SK-N-SH (cell line): ENCODE measurements at regions not wholly inside any gene's neighbourhood (a gene's known extent, or its start where the extent isn't known, plus 50 kb on each side); places are given as distances from the start of the nearest gene placed in this dataset.
A peak's percentile ranks its signal among the peaks of the same experiment; 100 is the strongest.

Source experiments
- CTCF ChIA-PET: fragments of 300-600, 350-600 bp; formaldehyde crosslinking; extraction: SDS; loops from one replicate; lab custom pipeline; 2021; lab: Yijun Ruan, JAX
- POLR2A ChIA-PET: fragments of 350-600 bp; sonication (Branson Sonifier 250); formaldehyde crosslinking; extraction: SDS; loops from one replicate; lab custom pipeline; 2020; ENCODE audit warnings: antibody characterized with exemption, inconsistent platforms; lab: Yijun Ruan, JAX
- DNase-seq: peaks from one replicate; pipeline ENCODE4 v3.0.0; 2012
- H2AFZ ChIP-seq: fragments of 200-600 bp; sonication (generic); 2 replicates; pipeline ENCODE4 v1.8.1; 2016; ENCODE audit warnings: antibody characterized with exemption, mild to moderate bottlenecking, low read depth
- H3F3A ChIP-seq: fragments of 200-600 bp; sonication (generic); replicated peaks from 2 replicates; pipeline ENCODE3; 2016; ENCODE audit warnings: antibody characterized with exemption, mild to moderate bottlenecking; ENCODE audit not compliant: insufficient read depth
- H3K27ac ChIP-seq, 2 experiments: fragments of 200-500 bp in 1 of 2; fragments of 200-600 bp in 1 of 2; sonication (Bioruptor generic) in 1 of 2; sonication (generic), shearing (Covaris generic) in 1 of 2; 2 replicates each; pipeline versions ENCODE4 v1.5.1 to v1.6.1; 2014 to 2016; ENCODE audit warnings: low read depth in 2 of 2, inconsistent platforms in 1 of 2, low read length in 1 of 2, mild to moderate bottlenecking in 1 of 2, mixed read lengths in 1 of 2
- H3K27me3 ChIP-seq: fragments of 200-600 bp; sonication (generic), shearing (Covaris generic); 2 replicates; pipeline ENCODE4 v1.6.1; 2016; ENCODE audit warnings: mixed run types; ENCODE audit not compliant: insufficient read depth
- H3K36me3 ChIP-seq, 2 experiments: fragments of 200-500 bp in 1 of 2; fragments of 200-600 bp in 1 of 2; sonication (Bioruptor generic) in 1 of 2; sonication (generic) in 1 of 2; replicated peaks in 1 of 2; 2 replicates each; pipeline versions ENCODE3 to v1.5.1; 2014 to 2016; ENCODE audit warnings: low read length in 1 of 2, mild to moderate bottlenecking in 1 of 2; ENCODE audit not compliant: insufficient read depth in 2 of 2, control insufficient read depth in 1 of 2
- H3K4me1 ChIP-seq, 2 experiments: fragments of 200-500 bp in 1 of 2; fragments of 200-600 bp in 1 of 2; sonication (Bioruptor generic) in 1 of 2; sonication (generic), shearing (Covaris generic) in 1 of 2; 2 replicates each; pipeline versions ENCODE4 v1.5.1 to v1.6.1; 2014 to 2016; ENCODE audit warnings: low read depth in 1 of 2, low read length in 1 of 2, mixed run types in 1 of 2; ENCODE audit not compliant: insufficient read depth in 2 of 2, control insufficient read depth in 1 of 2
- H3K4me2 ChIP-seq: fragments of 200-600 bp; sonication (generic), shearing (Covaris generic); 2 replicates; pipeline ENCODE4 v1.6.1; 2017; ENCODE audit warnings: mixed run types
- H3K4me3 ChIP-seq, 2 experiments: fragments of 200-500 bp in 1 of 2; fragments of 200-600 bp in 1 of 2; sonication (Bioruptor generic) in 1 of 2; sonication (generic), shearing (Covaris generic) in 1 of 2; 2 replicates each; pipeline versions ENCODE4 v1.5.1 to v1.8.1; 2014 to 2016; ENCODE audit warnings: low read depth in 2 of 2, inconsistent platforms in 1 of 2, low read length in 1 of 2, mild to moderate bottlenecking in 1 of 2, mixed read lengths in 1 of 2, moderate library complexity in 1 of 2
- H3K79me2 ChIP-seq: fragments of 200-600 bp; sonication (generic); 2 replicates; pipeline ENCODE4 v1.8.1; 2017; ENCODE audit warnings: mild to moderate bottlenecking; ENCODE audit not compliant: insufficient read depth
- H3K9ac ChIP-seq: fragments of 200-600 bp; sonication (generic); 2 replicates; pipeline ENCODE4 v1.6.1; 2017; ENCODE audit warnings: mixed run types
- H3K9me2 ChIP-seq: fragments of 200-600 bp; sonication (generic); 2 replicates; pipeline ENCODE4 v1.6.1; 2017; ENCODE audit warnings: mixed run types
- H3K9me3 ChIP-seq: fragments of 200-600 bp; sonication (generic); 2 replicates; pipeline ENCODE4 v1.6.1; 2017; ENCODE audit warnings: mixed run types, mild to moderate bottlenecking, moderate library complexity
- H4K20me1 ChIP-seq: fragments of 200-600 bp; sonication (generic); 2 replicates; pipeline ENCODE4 v1.6.1; 2017; ENCODE audit warnings: mild to moderate bottlenecking, mixed run types; ENCODE audit not compliant: insufficient read depth
- CHD2 ChIP-seq: fragments of 150-350 bp; IDR thresholded peaks from 2 replicates; pipeline ENCODE4 v1.6.1; 2018; ENCODE audit warnings: low read length; ENCODE audit not compliant: partially characterized antibody
- ELF1 ChIP-seq: IDR thresholded peaks from 2 replicates; pipeline ENCODE4 v1.4.0; 2012
- EZH2phosphoT487 ChIP-seq: fragments of 200-600 bp; sonication (generic); IDR thresholded peaks from 2 replicates; pipeline ENCODE4 v1.6.1; 2017; ENCODE audit warnings: low read depth, mixed run types, mild to moderate bottlenecking, antibody characterized with exemption, moderate library complexity, borderline replicate concordance
- FOSL2 ChIP-seq: IDR thresholded peaks from 2 replicates; pipeline ENCODE4 v1.4.0; 2012; ENCODE audit warnings: low read depth, mild to moderate bottlenecking, moderate library complexity, borderline replicate concordance
- FOXJ3 ChIP-seq: sonication (generic); formaldehyde crosslinking; IDR thresholded peaks from 2 replicates; pipeline ENCODE4 v1.5.1; 2020; ENCODE audit warnings: mild to moderate bottlenecking, missing genetic modification reagents
- GATA2 ChIP-seq: sonication (generic); formaldehyde crosslinking; IDR thresholded peaks from 2 replicates; pipeline ENCODE4 v1.5.0; 2020; ENCODE audit warnings: mild to moderate bottlenecking, missing genetic modification reagents
- IRF3 ChIP-seq: fragments of 150-350 bp; IDR thresholded peaks from 2 replicates; pipeline ENCODE4 v1.6.1; 2016; ENCODE audit warnings: mild to moderate bottlenecking, low read depth, low read length
- MEF2A ChIP-seq: IDR thresholded peaks from 2 replicates; pipeline ENCODE4 v1.4.0; 2012; ENCODE audit warnings: low read depth, borderline replicate concordance
- MXI1 ChIP-seq: IDR thresholded peaks from 2 replicates; pipeline ENCODE4 v1.6.1; 2012; ENCODE audit warnings: mild to moderate bottlenecking, low read depth, low read length, improper control_type of control experiment
- NFIC ChIP-seq: IDR thresholded peaks from 2 replicates; pipeline ENCODE4 v1.4.0; 2012; ENCODE audit warnings: borderline replicate concordance
- NRF1 ChIP-seq: IDR thresholded peaks from 2 replicates; pipeline ENCODE4 v1.6.1; 2012; ENCODE audit warnings: low read depth, mild to moderate bottlenecking, low read length
- PBX3 ChIP-seq: IDR thresholded peaks from 2 replicates; pipeline ENCODE4; 2012
- POLR2AphosphoS5 ChIP-seq: IDR thresholded peaks from 2 replicates; pipeline ENCODE4 v1.6.1; 2012; ENCODE audit warnings: low read depth, low read length
- RCOR1 ChIP-seq: fragments of 150-350 bp; IDR thresholded peaks from 2 replicates; pipeline ENCODE4 v1.6.1; 2017; ENCODE audit warnings: antibody characterized with exemption, low read length
- RFX5 ChIP-seq: IDR thresholded peaks from 2 replicates; pipeline ENCODE4 v1.6.1; 2012; ENCODE audit warnings: mild to moderate bottlenecking, improper control_type of control experiment, low read length
- RXRA ChIP-seq: IDR thresholded peaks from 2 replicates; pipeline ENCODE4 v1.4.0; 2012; ENCODE audit warnings: low read depth, mild to moderate bottlenecking, borderline replicate concordance
- SIN3A ChIP-seq: IDR thresholded peaks from 2 replicates; pipeline ENCODE4 v1.6.1; 2012; ENCODE audit warnings: low read depth, mild to moderate bottlenecking, low read length, moderate library complexity, borderline replicate concordance
- SMC3 ChIP-seq: IDR thresholded peaks from 2 replicates; pipeline ENCODE4 v1.6.1; 2012; ENCODE audit warnings: low read depth, low read length, improper control_type of control experiment
- TAF1 ChIP-seq: IDR thresholded peaks from 2 replicates; pipeline ENCODE4 v1.6.1; 2012; ENCODE audit warnings: low read depth, mild to moderate bottlenecking, low read length, moderate library complexity, borderline replicate concordance
- TCF12 ChIP-seq: IDR thresholded peaks from 2 replicates; pipeline ENCODE4 v1.4.0; 2012
- TEAD4 ChIP-seq: IDR thresholded peaks from 2 replicates; pipeline ENCODE4 v1.4.0; 2012; ENCODE audit warnings: mild to moderate bottlenecking, borderline replicate concordance; ENCODE audit not compliant: insufficient read depth
- USF2 ChIP-seq: fragments of 150-350 bp; IDR thresholded peaks from 2 replicates; pipeline ENCODE4 v1.6.1; 2017; ENCODE audit warnings: antibody characterized with exemption, low read length, low read depth, borderline replicate concordance
- YY1 ChIP-seq: IDR thresholded peaks from 2 replicates; pipeline ENCODE4 v1.4.0; 2012; ENCODE audit warnings: low read depth, mild to moderate bottlenecking
- WGBS: methylation state at CpG from one replicate; pipeline ENCODE4 v1.1.6; 2017; ENCODE audit warnings: low lambda C conversion rate; 5-methylcytosine and 5-hydroxymethylcytosine counted together
- TF ChIP-seq, protein P1 (sequence below): fragments of 200-600 bp; sonication (generic); IDR thresholded peaks from 2 replicates; pipeline ENCODE4 v1.6.1; 2017; ENCODE audit warnings: antibody characterized with exemption, mild to moderate bottlenecking, moderate library complexity
- TF ChIP-seq, protein P2 (sequence below): IDR thresholded peaks from 2 replicates; pipeline ENCODE4 v1.4.0; 2012; ENCODE audit warnings: low read depth
- TF ChIP-seq, protein P3 (sequence below): IDR thresholded peaks from 2 replicates; pipeline ENCODE4 v1.4.0; 2012; ENCODE audit warnings: low read depth, borderline replicate concordance
- TF ChIP-seq, protein P4 (sequence below): IDR thresholded peaks from 2 replicates; pipeline ENCODE4 v1.4.0; 2012; ENCODE audit warnings: low read depth, borderline replicate concordance

DNA sequence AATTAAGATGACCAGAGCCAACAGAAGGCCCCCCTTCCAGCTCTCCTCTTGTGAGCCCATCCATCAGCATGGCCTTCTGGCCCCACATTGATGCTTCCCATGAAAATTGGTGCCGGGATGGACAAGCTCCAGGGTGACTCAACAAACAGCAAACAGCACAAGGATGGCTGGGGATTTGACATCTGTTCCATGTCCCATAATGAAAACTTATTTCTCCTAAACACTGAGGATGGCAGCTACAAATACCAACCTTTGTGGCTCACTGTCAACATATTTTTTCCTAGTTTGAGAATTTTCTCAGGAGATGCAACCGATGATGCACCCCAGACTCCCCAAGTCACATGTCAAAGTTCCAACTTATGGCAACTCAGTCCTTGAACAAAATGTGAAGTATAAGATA is 169.6 kb upstream of the SIX2 start:
- POLR2A ChIA-PET, result interaction anchor here (0.9 kb wide), 1 partner anchor 9 kb away, joined by 3 read pairs; no protein-coding TSS in a partner anchor
- no peaks in the 10 kb centered on the region for H3K9me3 ChIP-seq
- no peak overlapping the region for H3K4me2 ChIP-seq
- H3F3A ChIP-seq, result peaks cover 2% of the 10 kb centered on the region
- H3K4me1 ChIP-seq, result peaks cover 0 to 3% of the 10 kb centered on the region in 2 experiments; a peak in 1 of 4 replicates
- no peaks in the 10 kb centered on the region for H3K36me3 ChIP-seq
- H3K27ac ChIP-seq, result peak overlapping the region; percentile 28 to 77; a peak in 3 of 4 replicates
- H2AFZ ChIP-seq, result no peak overlapping the region
- no peaks in the 10 kb centered on the region for H3K27me3 ChIP-seq
- DNase-seq, result no peak
- WGBS, result 50% methylated on average over 2 of the region's 2 CpGs
- H3K79me2 ChIP-seq, result no peaks in the 10 kb centered on the region
- no peaks in the 10 kb centered on the region for H4K20me1 ChIP-seq
- no peak overlapping the region for H3K4me3 ChIP-seq
- no peak overlapping the region for H3K9ac ChIP-seq
- H3K9me2 ChIP-seq, result no peaks in the 10 kb centered on the region
- CTCF ChIA-PET, result interaction anchor here (2.0 kb wide), 1 partner anchor 197 kb away, joined by 7 read pairs; no protein-coding TSS in a partner anchor
- TF ChIP-seq, protein P1, sequence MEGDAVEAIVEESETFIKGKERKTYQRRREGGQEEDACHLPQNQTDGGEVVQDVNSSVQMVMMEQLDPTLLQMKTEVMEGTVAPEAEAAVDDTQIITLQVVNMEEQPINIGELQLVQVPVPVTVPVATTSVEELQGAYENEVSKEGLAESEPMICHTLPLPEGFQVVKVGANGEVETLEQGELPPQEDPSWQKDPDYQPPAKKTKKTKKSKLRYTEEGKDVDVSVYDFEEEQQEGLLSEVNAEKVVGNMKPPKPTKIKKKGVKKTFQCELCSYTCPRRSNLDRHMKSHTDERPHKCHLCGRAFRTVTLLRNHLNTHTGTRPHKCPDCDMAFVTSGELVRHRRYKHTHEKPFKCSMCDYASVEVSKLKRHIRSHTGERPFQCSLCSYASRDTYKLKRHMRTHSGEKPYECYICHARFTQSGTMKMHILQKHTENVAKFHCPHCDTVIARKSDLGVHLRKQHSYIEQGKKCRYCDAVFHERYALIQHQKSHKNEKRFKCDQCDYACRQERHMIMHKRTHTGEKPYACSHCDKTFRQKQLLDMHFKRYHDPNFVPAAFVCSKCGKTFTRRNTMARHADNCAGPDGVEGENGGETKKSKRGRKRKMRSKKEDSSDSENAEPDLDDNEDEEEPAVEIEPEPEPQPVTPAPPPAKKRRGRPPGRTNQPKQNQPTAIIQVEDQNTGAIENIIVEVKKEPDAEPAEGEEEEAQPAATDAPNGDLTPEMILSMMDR, result no peak
- TF ChIP-seq FOSL2, result peak; percentile 61
- TF ChIP-seq NRF1, result no peak
- TF ChIP-seq MEF2A, result no peak
- TF ChIP-seq CHD2, result no peak
- no peak for TF ChIP-seq POLR2AphosphoS5
- TF ChIP-seq SMC3, result no peak
- no peak for TF ChIP-seq YY1
- TF ChIP-seq, protein P2, sequence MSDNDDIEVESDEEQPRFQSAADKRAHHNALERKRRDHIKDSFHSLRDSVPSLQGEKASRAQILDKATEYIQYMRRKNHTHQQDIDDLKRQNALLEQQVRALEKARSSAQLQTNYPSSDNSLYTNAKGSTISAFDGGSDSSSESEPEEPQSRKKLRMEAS, result 0 out of 2 replicates have a peak, but pooled peaks have one; percentile 22
- peak; percentile 88 for TF ChIP-seq TCF12
- no peak for TF ChIP-seq RFX5
- TF ChIP-seq ELF1, result no peak
- peak; percentile 84 for TF ChIP-seq PBX3
- TF ChIP-seq TAF1, result no peak
- 0 out of 2 replicates have a peak, but pooled peaks have one; percentile 25 for TF ChIP-seq TEAD4
- TF ChIP-seq SIN3A, result no peak
- TF ChIP-seq, protein P3, sequence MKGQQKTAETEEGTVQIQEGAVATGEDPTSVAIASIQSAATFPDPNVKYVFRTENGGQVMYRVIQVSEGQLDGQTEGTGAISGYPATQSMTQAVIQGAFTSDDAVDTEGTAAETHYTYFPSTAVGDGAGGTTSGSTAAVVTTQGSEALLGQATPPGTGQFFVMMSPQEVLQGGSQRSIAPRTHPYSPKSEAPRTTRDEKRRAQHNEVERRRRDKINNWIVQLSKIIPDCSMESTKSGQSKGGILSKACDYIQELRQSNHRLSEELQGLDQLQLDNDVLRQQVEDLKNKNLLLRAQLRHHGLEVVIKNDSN, result no peak
- TF ChIP-seq IRF3, result no peak
- TF ChIP-seq USF2, result no peak
- no peak for TF ChIP-seq MXI1
- 0 out of 2 replicates have a peak, but pooled peaks have one; percentile 4 for TF ChIP-seq RXRA
- TF ChIP-seq RCOR1, result no peak
- TF ChIP-seq NFIC, result peak; percentile 71
- TF ChIP-seq, protein P4, sequence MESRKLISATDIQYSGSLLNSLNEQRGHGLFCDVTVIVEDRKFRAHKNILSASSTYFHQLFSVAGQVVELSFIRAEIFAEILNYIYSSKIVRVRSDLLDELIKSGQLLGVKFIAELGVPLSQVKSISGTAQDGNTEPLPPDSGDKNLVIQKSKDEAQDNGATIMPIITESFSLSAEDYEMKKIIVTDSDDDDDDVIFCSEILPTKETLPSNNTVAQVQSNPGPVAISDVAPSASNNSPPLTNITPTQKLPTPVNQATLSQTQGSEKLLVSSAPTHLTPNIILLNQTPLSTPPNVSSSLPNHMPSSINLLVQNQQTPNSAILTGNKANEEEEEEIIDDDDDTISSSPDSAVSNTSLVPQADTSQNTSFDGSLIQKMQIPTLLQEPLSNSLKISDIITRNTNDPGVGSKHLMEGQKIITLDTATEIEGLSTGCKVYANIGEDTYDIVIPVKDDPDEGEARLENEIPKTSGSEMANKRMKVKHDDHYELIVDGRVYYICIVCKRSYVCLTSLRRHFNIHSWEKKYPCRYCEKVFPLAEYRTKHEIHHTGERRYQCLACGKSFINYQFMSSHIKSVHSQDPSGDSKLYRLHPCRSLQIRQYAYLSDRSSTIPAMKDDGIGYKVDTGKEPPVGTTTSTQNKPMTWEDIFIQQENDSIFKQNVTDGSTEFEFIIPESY, result no peak
- no peak for TF ChIP-seq GATA2
- TF ChIP-seq FOXJ3 (CRISPR knock-in tag), result no peak
- TF ChIP-seq EZH2phosphoT487, result no peak
